Limb (tissue), 2 donors: ENCODE measurements at regions not wholly inside any gene's neighbourhood (a gene's known extent, or its start where the extent isn't known, plus 50 kb on each side); places are given as distances from the start of the nearest gene placed in this dataset.
"Not testable (repeated sequence)": the region's sequence is repeated elsewhere in the genome, so short reads cannot be mapped to it uniquely, and the experiment has no call there.

ENCODE experiments used
- DNase-seq, 2 donors: peaks; one replicate each; pipeline ENCODE4 v3.0.0-alpha.2; 2016; ENCODE audit errors: extremely low spot score in 2 of 2

DNA sequence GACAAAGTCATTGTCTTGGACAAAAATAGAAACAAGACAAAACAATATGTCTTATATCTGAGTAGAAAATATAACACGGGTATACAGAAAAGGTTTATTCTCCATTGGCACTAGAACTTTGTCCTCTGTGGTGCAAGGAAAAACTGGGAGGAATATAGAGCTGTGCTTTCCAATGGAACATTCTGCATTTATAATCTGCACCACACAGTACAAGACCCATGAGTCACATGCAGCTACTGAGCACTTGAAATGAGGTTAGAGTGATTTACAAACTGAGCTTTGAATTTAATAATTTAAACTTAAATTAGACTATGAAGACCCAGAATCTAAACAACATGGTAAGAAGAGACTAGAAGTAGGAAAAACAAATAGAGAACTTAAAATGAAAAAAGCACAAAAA lies 86.1 kb downstream of the RAP2A start:
- DNase-seq, result no peak

GRCh38 chr13:97520866-97521265 lies 86.9 kb downstream of the RAP2A start:
- no peak for DNase-seq

DNA sequence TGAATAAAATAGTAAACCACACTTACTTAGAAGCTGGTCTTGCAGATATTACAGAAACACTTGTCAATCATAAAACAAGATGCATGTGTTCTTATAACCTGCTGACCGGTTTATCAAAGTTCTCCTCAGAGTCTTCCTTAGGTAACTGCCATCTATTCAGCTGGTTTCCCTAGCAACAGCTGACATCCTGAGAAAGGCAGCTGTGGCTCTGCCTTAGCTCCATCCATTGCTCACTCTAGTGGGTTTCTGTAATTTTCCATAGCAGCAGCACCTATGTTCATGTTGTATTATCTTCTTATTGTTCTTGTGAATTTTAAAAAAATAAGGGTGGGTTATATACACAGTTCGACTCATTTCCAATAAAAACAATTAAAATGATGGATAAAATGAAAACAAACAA lies 87.8 kb downstream of the RAP2A start:
- DNase-seq, result no peak

DNA sequence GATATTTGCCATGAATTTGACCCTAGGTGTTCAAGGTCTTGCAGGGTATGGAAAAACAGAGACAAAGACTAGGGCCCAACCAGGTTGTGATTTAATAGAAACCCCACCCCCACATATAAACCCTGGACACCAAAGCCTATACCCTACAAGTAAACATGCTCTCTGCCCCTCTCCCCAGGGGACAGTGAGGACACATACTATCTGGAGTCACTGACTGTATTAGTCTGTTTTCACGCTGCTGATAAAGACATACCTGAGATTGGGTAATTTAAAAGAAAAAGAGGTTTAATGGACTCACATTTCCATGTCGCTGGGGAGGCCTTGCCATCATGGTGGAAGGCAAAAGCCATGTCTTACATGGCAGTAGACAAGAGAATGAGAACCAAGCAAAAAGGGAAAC lies 88.3 kb downstream of the RAP2A start:
- no peak for DNase-seq

- no peak for DNase-seq
Measured at GRCh38 chr13:97526556-97526955, 92.6 kb downstream of the RAP2A start.

GRCh38 chr13:97528518-97528917 lies 94.5 kb downstream of the RAP2A start:
- DNase-seq, result no peak

GRCh38 chr13:97534540-97534939 lies 100.6 kb downstream of the RAP2A start:
- DNase-seq, result no peak

DNA sequence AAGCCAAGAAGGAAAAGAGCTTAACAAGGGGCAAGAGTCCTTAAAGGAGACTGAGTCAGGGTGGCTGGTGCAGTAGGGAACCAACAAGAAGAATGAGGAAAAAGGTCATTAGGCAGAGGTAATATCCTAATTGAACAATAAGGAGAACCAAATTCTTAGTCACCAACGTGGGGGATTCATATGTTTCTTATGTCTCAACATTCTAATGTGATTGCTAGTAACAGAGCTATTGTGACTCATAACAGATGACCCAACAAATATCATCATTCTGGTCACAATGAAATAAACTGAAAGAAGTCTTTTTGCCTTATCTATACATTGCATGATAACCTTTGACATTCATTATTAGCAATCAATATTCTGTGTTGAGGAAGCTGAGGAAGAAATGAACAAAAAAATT lies 101.6 kb downstream of the RAP2A start:
- DNase-seq, result no peak

GRCh38 chr13:97537110-97537509 lies 103.1 kb downstream of the RAP2A start:
- DNase-seq, result no peak

DNA sequence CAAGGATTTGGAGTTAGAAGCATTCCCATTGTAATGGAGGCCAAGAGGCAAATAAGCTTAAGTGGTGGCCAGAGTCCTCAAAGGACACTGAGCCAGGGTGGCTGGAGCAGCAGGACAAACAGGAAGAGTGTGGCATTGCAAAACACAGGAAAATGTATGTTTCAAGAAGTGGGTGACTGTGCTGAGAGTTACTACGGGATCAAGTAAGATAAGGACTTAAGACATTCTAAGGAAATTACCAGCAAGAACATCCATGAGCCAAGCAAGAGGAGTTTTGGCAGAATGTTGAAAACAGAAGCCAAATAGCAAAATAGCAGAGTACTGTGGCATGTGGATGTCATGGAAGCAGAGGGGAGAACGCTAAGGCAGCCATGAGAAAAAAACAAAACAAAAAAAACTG lies 104.2 kb downstream of the RAP2A start:
- no peak for DNase-seq

- peak in 1 of 2 donors; percentile 10 for DNase-seq
Measured at GRCh38 chr13:97539651-97540610, 106.0 kb downstream of the RAP2A start.

- peak in 1 of 2 donors; percentile 57 for DNase-seq
Measured at GRCh38 chr13:97540696-97541095, 106.7 kb downstream of the RAP2A start.

GRCh38 chr13:97542102-97542685 lies 108.2 kb downstream of the RAP2A start:
- peak in 1 of 2 donors; percentile 27 for DNase-seq

DNA sequence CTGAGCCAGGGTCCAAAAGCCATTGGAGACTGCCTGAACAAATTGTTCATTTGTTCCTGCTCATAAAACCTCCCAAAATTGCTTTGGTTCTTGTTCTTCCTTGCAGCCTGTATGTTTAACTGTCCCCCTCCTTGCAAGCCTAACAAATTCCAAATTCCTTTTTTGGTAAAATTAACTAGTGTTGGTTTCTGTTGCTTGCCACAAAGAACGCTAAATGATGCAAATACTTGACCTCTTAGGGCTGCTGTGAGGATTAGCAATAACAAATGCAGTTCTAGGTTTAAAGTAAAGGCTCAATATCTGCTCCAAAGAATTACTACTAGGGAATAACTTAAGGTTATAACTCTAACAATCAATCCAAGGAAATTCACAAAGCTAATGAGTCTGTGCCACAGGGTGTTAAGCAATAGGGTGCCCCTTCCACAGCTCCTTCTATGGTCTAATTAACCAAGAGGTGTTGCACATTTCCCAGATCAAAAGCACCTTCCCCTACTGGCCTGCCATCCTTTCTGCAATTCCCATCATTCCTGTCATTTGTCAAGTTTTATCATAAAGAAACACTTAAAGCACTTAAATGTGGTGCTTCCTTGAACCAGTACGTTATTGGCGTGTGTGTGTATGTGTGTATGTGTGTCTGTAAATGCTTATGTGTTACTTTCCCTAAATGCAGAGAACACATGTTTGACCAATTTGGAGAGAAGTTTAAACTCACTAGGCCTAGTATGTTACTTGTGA lies 110.2 kb downstream of the RAP2A start:
- no peak for DNase-seq

DNA sequence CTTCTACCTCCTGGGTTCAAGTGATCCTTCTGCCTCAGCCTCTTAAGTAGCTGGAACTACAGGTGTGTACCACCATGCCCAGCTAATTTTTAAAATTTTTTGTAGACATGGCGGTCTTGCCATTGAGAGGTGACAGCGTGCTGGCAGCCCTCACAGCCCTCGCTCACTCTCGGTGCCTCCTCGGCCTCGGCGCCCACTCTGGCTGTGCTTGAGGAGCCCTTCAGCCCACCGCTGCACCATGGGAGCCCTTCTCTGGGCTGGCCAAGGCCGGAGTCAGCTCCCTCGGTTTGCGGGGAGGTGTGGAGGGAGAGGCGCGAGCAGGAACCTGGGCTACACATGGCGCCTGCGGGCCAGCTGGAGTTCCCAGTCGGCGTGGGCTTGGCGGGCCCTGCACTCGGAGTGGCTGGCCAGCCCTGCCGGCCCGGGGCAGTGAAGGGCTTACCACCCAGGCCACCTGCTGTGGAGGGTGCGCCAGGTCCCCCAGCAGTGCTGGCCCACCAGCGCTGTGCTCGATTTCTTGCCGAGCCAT lies 111.1 kb downstream of the RAP2A start:
- not testable (repeated sequence) for DNase-seq

GRCh38 chr13:97548138-97548537 lies 114.2 kb downstream of the RAP2A start:
- DNase-seq, result no peak

GRCh38 chr13:97548711-97549110 lies 114.7 kb downstream of the RAP2A start:
- no peak for DNase-seq

DNA sequence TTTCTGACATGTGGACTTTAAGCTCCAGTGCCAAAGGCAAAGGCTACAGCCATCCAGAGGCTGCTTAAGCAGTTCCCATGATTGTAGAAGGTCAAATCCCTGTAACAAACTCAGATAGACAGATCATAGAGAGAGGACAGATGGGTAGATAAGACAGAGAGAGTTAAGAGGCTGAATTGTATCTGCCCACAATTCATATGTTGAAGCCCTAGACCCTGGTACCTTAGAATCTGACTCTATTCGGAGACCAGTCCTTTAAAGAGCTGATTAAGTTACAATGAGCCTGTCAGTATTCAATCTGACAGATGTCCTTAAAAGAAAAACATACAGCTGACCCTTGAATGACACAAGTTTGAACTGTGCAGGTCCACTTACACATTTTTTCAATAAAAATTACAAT lies 115.2 kb downstream of the RAP2A start:
- no peak for DNase-seq

DNA sequence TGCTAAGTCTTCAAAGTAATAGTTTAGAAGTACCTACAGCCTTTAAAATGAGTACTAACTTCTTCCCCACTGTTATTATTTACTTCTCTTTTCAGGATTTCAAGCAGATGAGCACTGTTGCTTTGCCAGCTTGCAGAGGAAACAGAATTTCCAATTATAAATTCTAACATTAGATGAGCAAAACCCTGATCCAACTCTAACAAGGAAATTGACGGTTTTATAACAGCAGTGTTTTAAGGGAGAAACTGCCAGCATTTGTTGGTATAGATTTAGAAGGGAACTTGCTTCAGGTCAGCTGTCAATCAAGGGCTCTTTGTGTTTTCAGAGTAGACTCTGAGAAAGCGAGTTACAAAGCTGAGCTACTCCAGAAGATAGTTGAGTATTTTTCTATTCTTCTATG lies 120.5 kb downstream of the RAP2A start:
- DNase-seq, result no peak

- DNase-seq, result no peak
Measured at GRCh38 chr13:97555034-97555433, 121.1 kb downstream of the RAP2A start.

DNA sequence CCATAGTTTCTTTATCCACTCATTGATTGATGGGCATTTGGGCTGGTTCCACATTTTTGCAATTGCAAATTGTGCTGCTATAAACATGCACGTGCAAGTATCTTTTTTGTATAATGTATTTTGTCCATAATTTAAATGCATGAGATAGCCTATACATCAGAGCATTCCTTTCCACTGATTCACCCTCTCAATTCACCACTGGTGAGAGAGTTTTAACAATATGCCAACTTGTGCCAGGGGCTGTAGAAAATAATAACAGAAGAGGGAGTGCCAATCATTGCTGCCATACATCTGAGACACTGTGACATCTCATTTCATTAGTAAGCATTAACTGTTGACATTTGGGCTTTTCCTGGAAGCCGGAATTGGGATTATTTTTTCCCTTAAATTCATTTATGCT lies 125.1 kb downstream of the RAP2A start:
- no peak for DNase-seq

GRCh38 chr13:97559981-97560380 lies 126.0 kb downstream of the RAP2A start:
- DNase-seq, result no peak
